NB4 (cell line): ENCODE measurements at regions not wholly inside any gene's neighbourhood (a gene's known extent, or its start where the extent isn't known, plus 50 kb on each side); places are given as distances from the start of the nearest gene placed in this dataset.

Experiments
- DNase-seq: peaks from one replicate; pipeline ENCODE4 v3.0.0; 2010; ENCODE audit warnings: low read depth
- H3K4me3 ChIP-seq: one replicate; pipeline ENCODE4 v1.5.1; 2011; ENCODE audit warnings: mild to moderate bottlenecking, low read depth, low read length, moderate library complexity
- MAX ChIP-seq: IDR thresholded peaks from 2 replicates; pipeline ENCODE4 v1.6.1; 2011; ENCODE audit warnings: low read depth, low read length
- MYC ChIP-seq: IDR thresholded peaks from 2 replicates; pipeline ENCODE4 v1.6.1; 2011; ENCODE audit warnings: low read depth, low read length
- POLR2A ChIP-seq: IDR thresholded peaks from 2 replicates; pipeline ENCODE4 v1.6.1; 2011; ENCODE audit warnings: mild to moderate bottlenecking; ENCODE audit not compliant: insufficient read length; ENCODE audit errors: extremely low read depth
- TF ChIP-seq, protein P1 (sequence below): IDR thresholded peaks from one replicate; pipeline ENCODE4 v1.5.1; 2012; ENCODE audit warnings: low read depth, low read length

GRCh38 chr21:24200052-24200451 is 1407.2 kb downstream of the MRPL39 start:
- TF ChIP-seq, protein P1, sequence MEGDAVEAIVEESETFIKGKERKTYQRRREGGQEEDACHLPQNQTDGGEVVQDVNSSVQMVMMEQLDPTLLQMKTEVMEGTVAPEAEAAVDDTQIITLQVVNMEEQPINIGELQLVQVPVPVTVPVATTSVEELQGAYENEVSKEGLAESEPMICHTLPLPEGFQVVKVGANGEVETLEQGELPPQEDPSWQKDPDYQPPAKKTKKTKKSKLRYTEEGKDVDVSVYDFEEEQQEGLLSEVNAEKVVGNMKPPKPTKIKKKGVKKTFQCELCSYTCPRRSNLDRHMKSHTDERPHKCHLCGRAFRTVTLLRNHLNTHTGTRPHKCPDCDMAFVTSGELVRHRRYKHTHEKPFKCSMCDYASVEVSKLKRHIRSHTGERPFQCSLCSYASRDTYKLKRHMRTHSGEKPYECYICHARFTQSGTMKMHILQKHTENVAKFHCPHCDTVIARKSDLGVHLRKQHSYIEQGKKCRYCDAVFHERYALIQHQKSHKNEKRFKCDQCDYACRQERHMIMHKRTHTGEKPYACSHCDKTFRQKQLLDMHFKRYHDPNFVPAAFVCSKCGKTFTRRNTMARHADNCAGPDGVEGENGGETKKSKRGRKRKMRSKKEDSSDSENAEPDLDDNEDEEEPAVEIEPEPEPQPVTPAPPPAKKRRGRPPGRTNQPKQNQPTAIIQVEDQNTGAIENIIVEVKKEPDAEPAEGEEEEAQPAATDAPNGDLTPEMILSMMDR, result no peak
- TF ChIP-seq MYC (no peak), MAX (no peak), POLR2A (no peak)
- H3K4me3 ChIP-seq, result no peak overlapping the region
- no peak for DNase-seq

DNA sequence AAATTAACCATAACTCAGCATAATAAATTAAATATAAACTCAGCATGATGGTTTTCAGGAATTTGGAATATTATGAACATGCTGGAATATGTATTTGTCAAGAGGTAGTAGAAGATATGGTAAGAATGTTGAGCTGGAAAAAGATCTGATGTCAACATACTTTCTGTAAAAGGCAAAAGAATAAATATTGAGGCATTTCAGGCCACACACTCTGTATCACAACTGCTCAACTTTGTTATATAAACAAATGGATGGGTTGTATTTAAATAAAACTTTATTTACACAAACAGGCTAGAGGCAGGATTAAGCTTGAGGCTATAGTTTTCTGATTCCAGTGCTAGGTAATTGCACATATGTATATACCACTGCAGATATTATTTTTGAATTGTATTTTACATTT is 1409.4 kb downstream of the MRPL39 start:
- no peak for TF ChIP-seq MYC
- TF ChIP-seq MAX, result no peak
- no peak overlapping the region for H3K4me3 ChIP-seq
- no peak for DNase-seq

DNA sequence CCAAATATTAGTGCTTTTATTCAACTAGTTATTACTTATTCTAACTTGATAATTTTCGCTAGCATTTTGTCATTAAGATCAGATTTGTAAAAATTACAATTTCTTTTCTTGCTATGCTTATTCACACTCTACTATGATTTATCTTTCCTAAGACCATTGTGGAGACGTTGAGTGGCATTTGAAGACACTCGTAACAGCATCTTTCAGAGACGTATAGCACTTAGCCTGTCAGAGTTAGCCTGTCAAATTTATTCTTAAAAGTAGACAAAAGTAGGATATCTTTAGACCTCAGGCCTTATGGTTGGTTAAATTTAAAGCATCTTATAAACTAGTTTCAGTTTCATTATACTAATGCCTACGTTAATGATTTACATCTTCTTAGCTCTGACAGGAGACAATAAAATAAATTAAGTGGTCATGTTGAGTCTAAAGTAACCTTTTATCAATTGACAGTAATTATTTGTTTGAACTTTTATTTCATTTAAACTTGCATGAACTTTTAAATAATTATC is 1410.1 kb downstream of the MRPL39 start:
- TF ChIP-seq MYC (no peak), MAX (no peak), POLR2A (no peak)
- TF ChIP-seq, protein P1, result no peak
- H3K4me3 ChIP-seq, result no peak overlapping the region
- no peak for DNase-seq

GRCh38 chr21:24188506-24188905 is 1418.8 kb downstream of the MRPL39 start:
- DNase-seq, result no peak
- TF ChIP-seq MYC, result no peak
- TF ChIP-seq POLR2A, result no peak
- TF ChIP-seq, protein P1, result no peak
- TF ChIP-seq MAX, result no peak
- H3K4me3 ChIP-seq, result no peak overlapping the region

- TF ChIP-seq, protein P1, result no peak
- TF ChIP-seq POLR2A, result no peak
- TF ChIP-seq MAX, result no peak
- TF ChIP-seq MYC, result no peak
- no peak for DNase-seq
- H3K4me3 ChIP-seq, result no peak overlapping the region
These were observed 1424.2 kb downstream of the MRPL39 start for GRCh38 chr21:24183077-24183476.

DNA sequence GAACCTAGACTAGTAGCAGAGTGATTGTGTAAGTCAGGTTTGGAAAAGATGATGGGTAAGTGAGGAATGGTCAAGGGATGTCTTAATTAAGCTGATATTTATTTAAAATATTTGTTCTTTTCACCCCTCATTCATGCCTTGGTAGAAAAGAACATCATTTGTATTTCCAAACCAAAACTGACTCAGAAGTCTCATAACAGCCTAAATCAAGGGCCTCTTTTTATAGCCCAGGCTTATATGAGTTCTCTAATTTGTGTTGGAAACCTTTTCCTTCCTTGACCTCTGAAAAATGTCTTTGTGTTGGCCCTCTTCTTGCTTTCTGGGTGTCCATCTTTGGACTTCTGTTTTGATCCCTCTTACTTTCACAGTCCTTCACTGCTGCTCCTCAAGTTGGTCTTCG is 1428.2 kb downstream of the MRPL39 start:
- no peak overlapping the region for H3K4me3 ChIP-seq
- no peak for DNase-seq
- TF ChIP-seq, protein P1, result no peak
- TF ChIP-seq POLR2A (no peak), MAX (no peak), MYC (no peak)
